ENCODE measurements at regions not wholly inside any gene's neighbourhood (a gene's known extent, or its start where the extent isn't known, plus 50 kb on each side); places are given as distances from the start of the nearest gene placed in this dataset.

DNA sequence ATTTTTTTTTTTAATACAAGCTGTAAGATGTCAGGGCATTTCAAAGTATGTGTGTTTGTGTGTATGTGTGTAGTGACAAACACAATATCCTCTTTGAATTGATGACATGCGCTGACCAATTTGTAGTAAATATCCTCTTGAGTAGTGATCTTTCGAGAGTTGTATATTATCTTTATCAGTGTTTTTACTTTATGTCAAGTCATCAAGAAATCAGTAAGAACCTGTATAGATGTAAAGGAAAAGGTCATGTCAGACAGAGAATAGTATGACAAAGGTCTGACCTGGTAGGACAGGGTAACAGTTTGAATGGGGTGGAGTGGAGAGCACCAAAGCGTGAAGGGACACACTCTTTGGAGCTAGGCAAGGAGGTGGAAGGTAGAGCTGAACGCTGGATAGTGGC is 1931.4 kb upstream of the CELF4 start:
- TF ChIP-seq, protein P1, sequence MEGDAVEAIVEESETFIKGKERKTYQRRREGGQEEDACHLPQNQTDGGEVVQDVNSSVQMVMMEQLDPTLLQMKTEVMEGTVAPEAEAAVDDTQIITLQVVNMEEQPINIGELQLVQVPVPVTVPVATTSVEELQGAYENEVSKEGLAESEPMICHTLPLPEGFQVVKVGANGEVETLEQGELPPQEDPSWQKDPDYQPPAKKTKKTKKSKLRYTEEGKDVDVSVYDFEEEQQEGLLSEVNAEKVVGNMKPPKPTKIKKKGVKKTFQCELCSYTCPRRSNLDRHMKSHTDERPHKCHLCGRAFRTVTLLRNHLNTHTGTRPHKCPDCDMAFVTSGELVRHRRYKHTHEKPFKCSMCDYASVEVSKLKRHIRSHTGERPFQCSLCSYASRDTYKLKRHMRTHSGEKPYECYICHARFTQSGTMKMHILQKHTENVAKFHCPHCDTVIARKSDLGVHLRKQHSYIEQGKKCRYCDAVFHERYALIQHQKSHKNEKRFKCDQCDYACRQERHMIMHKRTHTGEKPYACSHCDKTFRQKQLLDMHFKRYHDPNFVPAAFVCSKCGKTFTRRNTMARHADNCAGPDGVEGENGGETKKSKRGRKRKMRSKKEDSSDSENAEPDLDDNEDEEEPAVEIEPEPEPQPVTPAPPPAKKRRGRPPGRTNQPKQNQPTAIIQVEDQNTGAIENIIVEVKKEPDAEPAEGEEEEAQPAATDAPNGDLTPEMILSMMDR (IDR thresholded peaks at IDR 0.05; ENCODE audit: low read depth, low read length, missing input control): no peak
- TF ChIP-seq YY1 (IDR thresholded peaks at IDR 0.05) (no peak), FOXA1 (IDR thresholded peaks at IDR 0.05) (no peak), REST (IDR thresholded peaks at IDR 0.05) (no peak), JUND (IDR thresholded peaks at IDR 0.05) (no peak), SP1 (IDR thresholded peaks at IDR 0.05) (no peak), RXRA (IDR thresholded peaks at IDR 0.05) (no peak), EGR1 (IDR thresholded peaks at IDR 0.05; ENCODE audit: low read depth in 2 of 2) (no peak), RAD21 (IDR thresholded peaks at IDR 0.05) (no peak), ZBTB33 (IDR thresholded peaks at IDR 0.05) (no peak), TAF1 (conservative IDR thresholded peaks at IDR 0.05) (no peak), HNF4A (conservative IDR thresholded peaks at IDR 0.05) (no peak), MAX (IDR thresholded peaks at IDR 0.05) (no peak)
- TF ChIP-seq, protein P2, sequence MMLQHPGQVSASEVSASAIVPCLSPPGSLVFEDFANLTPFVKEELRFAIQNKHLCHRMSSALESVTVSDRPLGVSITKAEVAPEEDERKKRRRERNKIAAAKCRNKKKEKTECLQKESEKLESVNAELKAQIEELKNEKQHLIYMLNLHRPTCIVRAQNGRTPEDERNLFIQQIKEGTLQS (IDR thresholded peaks at IDR 0.05): no peak

All from liver (tissue), 3 donors.